ENCODE measurements at regions not wholly inside any gene's neighbourhood (a gene's known extent, or its start where the extent isn't known, plus 50 kb on each side); places are given as distances from the start of the nearest gene placed in this dataset.

DNA sequence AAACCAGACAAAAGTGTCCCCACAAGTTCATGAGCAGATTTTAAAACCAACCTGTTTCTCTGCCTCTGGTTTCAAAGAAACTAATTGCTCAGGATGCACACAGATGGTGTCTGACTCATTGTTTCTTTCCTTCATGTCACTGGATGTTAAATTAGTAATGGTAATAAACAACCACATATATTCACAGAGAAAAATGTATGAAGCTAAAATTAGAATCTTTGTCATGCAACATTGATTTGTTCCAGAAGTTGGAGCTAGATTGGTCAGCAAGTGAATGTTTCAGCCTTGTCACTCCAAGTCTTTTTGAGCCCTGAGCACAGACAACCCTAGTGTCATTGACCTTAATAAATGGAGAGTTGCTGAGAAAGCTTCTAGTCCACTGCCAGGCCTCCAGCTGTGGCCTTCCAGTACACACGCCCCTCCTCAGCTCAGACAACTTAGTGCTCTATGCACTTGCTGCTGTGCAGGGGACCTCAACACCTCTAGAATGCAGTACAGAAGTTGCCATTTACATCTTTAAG is 175.9 kb downstream of the CCDC71L start:
- TF ChIP-seq CTCF (IDR thresholded peaks at IDR 0.05): no peak
- TF ChIP-seq EZH2 (IDR thresholded peaks at IDR 0.05; ENCODE audit: borderline replicate concordance, insufficient read depth, low read depth, low read length, poor library complexity, severe bottlenecking): no peak
